SK-N-SH (cell line): ENCODE measurements at regions not wholly inside any gene's neighbourhood (a gene's known extent, or its start where the extent isn't known, plus 50 kb on each side); places are given as distances from the start of the nearest gene placed in this dataset.

Experiments
- CTCF ChIA-PET: fragments of 300-600, 350-600 bp; formaldehyde crosslinking; extraction: SDS; loops from one replicate; lab custom pipeline; 2021; lab: Yijun Ruan, JAX
- POLR2A ChIA-PET: fragments of 350-600 bp; sonication (Branson Sonifier 250); formaldehyde crosslinking; extraction: SDS; loops from one replicate; lab custom pipeline; 2020; ENCODE audit warnings: antibody characterized with exemption, inconsistent platforms; lab: Yijun Ruan, JAX
- DNase-seq: peaks from one replicate; pipeline ENCODE4 v3.0.0; 2012
- H2AFZ ChIP-seq: fragments of 200-600 bp; sonication (generic); 2 replicates; pipeline ENCODE4 v1.8.1; 2016; ENCODE audit warnings: antibody characterized with exemption, mild to moderate bottlenecking, low read depth
- H3F3A ChIP-seq: fragments of 200-600 bp; sonication (generic); replicated peaks from 2 replicates; pipeline ENCODE3; 2016; ENCODE audit warnings: antibody characterized with exemption, mild to moderate bottlenecking; ENCODE audit not compliant: insufficient read depth
- H3K27ac ChIP-seq, 2 experiments: fragments of 200-500 bp in 1 of 2; fragments of 200-600 bp in 1 of 2; sonication (Bioruptor generic) in 1 of 2; sonication (generic), shearing (Covaris generic) in 1 of 2; 2 replicates each; pipeline versions ENCODE4 v1.5.1 to v1.6.1; 2014 to 2016; ENCODE audit warnings: low read depth in 2 of 2, inconsistent platforms in 1 of 2, low read length in 1 of 2, mild to moderate bottlenecking in 1 of 2, mixed read lengths in 1 of 2
- H3K27me3 ChIP-seq: fragments of 200-600 bp; sonication (generic), shearing (Covaris generic); 2 replicates; pipeline ENCODE4 v1.6.1; 2016; ENCODE audit warnings: mixed run types; ENCODE audit not compliant: insufficient read depth
- H3K36me3 ChIP-seq, 2 experiments: fragments of 200-500 bp in 1 of 2; fragments of 200-600 bp in 1 of 2; sonication (Bioruptor generic) in 1 of 2; sonication (generic) in 1 of 2; replicated peaks in 1 of 2; 2 replicates each; pipeline versions ENCODE3 to v1.5.1; 2014 to 2016; ENCODE audit warnings: low read length in 1 of 2, mild to moderate bottlenecking in 1 of 2; ENCODE audit not compliant: insufficient read depth in 2 of 2, control insufficient read depth in 1 of 2
- H3K4me1 ChIP-seq, 2 experiments: fragments of 200-500 bp in 1 of 2; fragments of 200-600 bp in 1 of 2; sonication (Bioruptor generic) in 1 of 2; sonication (generic), shearing (Covaris generic) in 1 of 2; 2 replicates each; pipeline versions ENCODE4 v1.5.1 to v1.6.1; 2014 to 2016; ENCODE audit warnings: low read depth in 1 of 2, low read length in 1 of 2, mixed run types in 1 of 2; ENCODE audit not compliant: insufficient read depth in 2 of 2, control insufficient read depth in 1 of 2
- H3K4me2 ChIP-seq: fragments of 200-600 bp; sonication (generic), shearing (Covaris generic); 2 replicates; pipeline ENCODE4 v1.6.1; 2017; ENCODE audit warnings: mixed run types
- H3K4me3 ChIP-seq, 2 experiments: fragments of 200-500 bp in 1 of 2; fragments of 200-600 bp in 1 of 2; sonication (Bioruptor generic) in 1 of 2; sonication (generic), shearing (Covaris generic) in 1 of 2; 2 replicates each; pipeline versions ENCODE4 v1.5.1 to v1.8.1; 2014 to 2016; ENCODE audit warnings: low read depth in 2 of 2, inconsistent platforms in 1 of 2, low read length in 1 of 2, mild to moderate bottlenecking in 1 of 2, mixed read lengths in 1 of 2, moderate library complexity in 1 of 2
- H3K79me2 ChIP-seq: fragments of 200-600 bp; sonication (generic); 2 replicates; pipeline ENCODE4 v1.8.1; 2017; ENCODE audit warnings: mild to moderate bottlenecking; ENCODE audit not compliant: insufficient read depth
- H3K9ac ChIP-seq: fragments of 200-600 bp; sonication (generic); 2 replicates; pipeline ENCODE4 v1.6.1; 2017; ENCODE audit warnings: mixed run types
- H3K9me2 ChIP-seq: fragments of 200-600 bp; sonication (generic); 2 replicates; pipeline ENCODE4 v1.6.1; 2017; ENCODE audit warnings: mixed run types
- H3K9me3 ChIP-seq: fragments of 200-600 bp; sonication (generic); 2 replicates; pipeline ENCODE4 v1.6.1; 2017; ENCODE audit warnings: mixed run types, mild to moderate bottlenecking, moderate library complexity
- H4K20me1 ChIP-seq: fragments of 200-600 bp; sonication (generic); 2 replicates; pipeline ENCODE4 v1.6.1; 2017; ENCODE audit warnings: mild to moderate bottlenecking, mixed run types; ENCODE audit not compliant: insufficient read depth
- EP300 ChIP-seq, 2 experiments: IDR thresholded peaks; 2 replicates each; pipeline versions ENCODE4 v1.4.0 to v1.6.1; 2012; ENCODE audit warnings: borderline replicate concordance in 1 of 2, low read depth in 1 of 2, low read length in 1 of 2
- FOSL2 ChIP-seq: IDR thresholded peaks from 2 replicates; pipeline ENCODE4 v1.4.0; 2012; ENCODE audit warnings: low read depth, mild to moderate bottlenecking, moderate library complexity, borderline replicate concordance
- FOXM1 ChIP-seq: IDR thresholded peaks from 2 replicates; pipeline ENCODE4 v1.4.0; 2012; ENCODE audit warnings: low read depth, mild to moderate bottlenecking
- GABPA ChIP-seq: IDR thresholded peaks from 2 replicates; pipeline ENCODE4 v1.4.0; 2012; ENCODE audit warnings: low read depth, mild to moderate bottlenecking
- GATA2 ChIP-seq: sonication (generic); formaldehyde crosslinking; IDR thresholded peaks from 2 replicates; pipeline ENCODE4 v1.5.0; 2020; ENCODE audit warnings: mild to moderate bottlenecking, missing genetic modification reagents
- JUND ChIP-seq: IDR thresholded peaks from 2 replicates; pipeline ENCODE4 v1.4.0; 2012
- MEF2A ChIP-seq: IDR thresholded peaks from 2 replicates; pipeline ENCODE4 v1.4.0; 2012; ENCODE audit warnings: low read depth, borderline replicate concordance
- MXI1 ChIP-seq: IDR thresholded peaks from 2 replicates; pipeline ENCODE4 v1.6.1; 2012; ENCODE audit warnings: mild to moderate bottlenecking, low read depth, low read length, improper control_type of control experiment
- NFIC ChIP-seq: IDR thresholded peaks from 2 replicates; pipeline ENCODE4 v1.4.0; 2012; ENCODE audit warnings: borderline replicate concordance
- POLR2AphosphoS5 ChIP-seq: IDR thresholded peaks from 2 replicates; pipeline ENCODE4 v1.6.1; 2012; ENCODE audit warnings: low read depth, low read length
- RCOR1 ChIP-seq: fragments of 150-350 bp; IDR thresholded peaks from 2 replicates; pipeline ENCODE4 v1.6.1; 2017; ENCODE audit warnings: antibody characterized with exemption, low read length
- TAF1 ChIP-seq: IDR thresholded peaks from 2 replicates; pipeline ENCODE4 v1.6.1; 2012; ENCODE audit warnings: low read depth, mild to moderate bottlenecking, low read length, moderate library complexity, borderline replicate concordance
- TEAD4 ChIP-seq: IDR thresholded peaks from 2 replicates; pipeline ENCODE4 v1.4.0; 2012; ENCODE audit warnings: mild to moderate bottlenecking, borderline replicate concordance; ENCODE audit not compliant: insufficient read depth
- USF2 ChIP-seq: fragments of 150-350 bp; IDR thresholded peaks from 2 replicates; pipeline ENCODE4 v1.6.1; 2017; ENCODE audit warnings: antibody characterized with exemption, low read length, low read depth, borderline replicate concordance
- ZBTB33 ChIP-seq: IDR thresholded peaks from 2 replicates; pipeline ENCODE4 v1.4.0; 2012; ENCODE audit warnings: low read depth, borderline replicate concordance
- WGBS: methylation state at CpG from one replicate; pipeline ENCODE4 v1.1.6; 2017; ENCODE audit warnings: low lambda C conversion rate; 5-methylcytosine and 5-hydroxymethylcytosine counted together
- TF ChIP-seq, protein P1 (sequence below): fragments of 150-350 bp; IDR thresholded peaks from 2 replicates; pipeline ENCODE4 v1.6.1; 2016; ENCODE audit warnings: mild to moderate bottlenecking, low read depth, low read length
- TF ChIP-seq, protein P2 (sequence below): IDR thresholded peaks from 2 replicates; pipeline ENCODE4 v1.6.1; 2012; ENCODE audit warnings: mild to moderate bottlenecking, low read depth, low read length, moderate library complexity
- TF ChIP-seq, protein P3 (sequence below): fragments of 200-600 bp; sonication (generic); IDR thresholded peaks from 2 replicates; pipeline ENCODE4 v1.6.1; 2017; ENCODE audit warnings: antibody characterized with exemption, mild to moderate bottlenecking, moderate library complexity

DNA sequence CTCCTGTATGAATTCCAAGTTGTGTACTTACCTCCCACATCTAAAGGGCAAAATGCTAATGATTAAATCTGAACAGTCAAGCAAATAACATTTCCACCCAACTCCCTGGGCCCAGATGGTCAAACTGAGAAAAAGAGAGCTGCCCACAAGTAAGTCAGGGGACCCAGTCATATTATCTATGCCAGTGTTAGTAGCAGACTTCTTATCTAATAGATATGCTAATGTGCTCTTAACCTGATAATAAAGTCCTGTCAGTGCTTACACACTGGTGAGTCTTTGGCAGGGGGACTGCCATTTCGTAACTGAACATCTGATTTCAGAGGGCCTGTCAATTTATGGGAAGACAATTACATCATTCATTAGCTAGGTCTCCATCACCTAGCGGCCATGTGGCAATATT is 292.3 kb upstream of the WWC1 start:
- Histone ChIP-seq H3K9me2 (no peaks in the 10 kb centered on the region), H3K9ac (no peak overlapping the region), H3K27me3 (no peaks in the 10 kb centered on the region), H3K4me1 (peaks cover 0 to 5% of the 10 kb centered on the region in 2 experiments; a peak in 1 of 4 replicates), H3K79me2 (no peaks in the 10 kb centered on the region), H3K27ac (no peak overlapping the region), H3K36me3 (no peaks in the 10 kb centered on the region)
- 31% methylated on average over 2 of the region's 2 CpGs for WGBS
- POLR2A ChIA-PET = no interaction called here
- peak; percentile 44 for DNase-seq
- TF ChIP-seq EP300 (IDR thresholded peaks at IDR 0.05; ENCODE audit: borderline replicate concordance in 1 of 2, low read depth in 1 of 2, low read length in 1 of 2) = peak in 1 of 2 experiments; percentile 25; a peak in 1 of 4 replicates
- TF ChIP-seq TAF1 = no peak
- no peak for TF ChIP-seq TEAD4
- TF ChIP-seq, protein P1, sequence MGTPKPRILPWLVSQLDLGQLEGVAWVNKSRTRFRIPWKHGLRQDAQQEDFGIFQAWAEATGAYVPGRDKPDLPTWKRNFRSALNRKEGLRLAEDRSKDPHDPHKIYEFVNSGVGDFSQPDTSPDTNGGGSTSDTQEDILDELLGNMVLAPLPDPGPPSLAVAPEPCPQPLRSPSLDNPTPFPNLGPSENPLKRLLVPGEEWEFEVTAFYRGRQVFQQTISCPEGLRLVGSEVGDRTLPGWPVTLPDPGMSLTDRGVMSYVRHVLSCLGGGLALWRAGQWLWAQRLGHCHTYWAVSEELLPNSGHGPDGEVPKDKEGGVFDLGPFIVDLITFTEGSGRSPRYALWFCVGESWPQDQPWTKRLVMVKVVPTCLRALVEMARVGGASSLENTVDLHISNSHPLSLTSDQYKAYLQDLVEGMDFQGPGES = no peak
- TF ChIP-seq GATA2 (CRISPR knock-in tag) = 0 out of 2 replicates have a peak, but pooled peaks have one; percentile 28
- TF ChIP-seq, all 33 proteins: peak for 2
- H3K9me3 ChIP-seq = no peaks in the 10 kb centered on the region
- no peaks in the 10 kb centered on the region for H3F3A ChIP-seq
- H3K4me3 ChIP-seq = no peak overlapping the region
- no peak overlapping the region for H2AFZ ChIP-seq
- no peaks in the 10 kb centered on the region for H4K20me1 ChIP-seq
- H3K4me2 ChIP-seq = no peak overlapping the region
- CTCF ChIA-PET = interaction anchor here (1.3 kb wide), 1 partner anchor 48 kb away, joined by 5 read pairs; no protein-coding TSS in a partner anchor

DNA sequence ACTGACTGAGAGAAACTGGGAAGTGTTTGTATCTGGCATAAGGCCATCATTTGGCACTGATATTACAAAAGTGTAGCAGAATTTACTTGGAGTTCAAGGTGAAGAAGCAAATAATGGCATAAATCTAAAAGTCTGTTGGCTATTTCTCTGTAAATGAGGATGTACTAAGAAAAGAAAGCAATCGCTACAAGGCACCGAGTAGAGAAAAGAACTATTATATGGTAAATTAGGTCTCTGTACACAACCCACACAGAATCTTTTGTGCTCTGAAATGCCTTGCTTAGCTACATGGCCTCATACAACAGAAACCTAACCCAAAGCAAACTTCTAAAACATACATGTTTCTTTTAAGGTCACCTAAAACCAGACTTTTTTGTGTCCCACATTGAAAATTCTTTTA is 290.1 kb upstream of the WWC1 start:
- CTCF ChIA-PET = interaction anchor here (1.0 kb wide), 1 partner anchor 46 kb away, joined by 3 read pairs; no protein-coding TSS in a partner anchor
- no peaks in the 10 kb centered on the region for H3K36me3 ChIP-seq
- TF ChIP-seq MEF2A (no peak), GABPA (no peak), FOSL2 (no peak), MXI1 (no peak), RCOR1 (no peak), FOXM1 (no peak), ZBTB33 (no peak), JUND (no peak), POLR2AphosphoS5 (no peak), TAF1 (no peak), USF2 (no peak), NFIC (no peak)
- TF ChIP-seq, protein P2, sequence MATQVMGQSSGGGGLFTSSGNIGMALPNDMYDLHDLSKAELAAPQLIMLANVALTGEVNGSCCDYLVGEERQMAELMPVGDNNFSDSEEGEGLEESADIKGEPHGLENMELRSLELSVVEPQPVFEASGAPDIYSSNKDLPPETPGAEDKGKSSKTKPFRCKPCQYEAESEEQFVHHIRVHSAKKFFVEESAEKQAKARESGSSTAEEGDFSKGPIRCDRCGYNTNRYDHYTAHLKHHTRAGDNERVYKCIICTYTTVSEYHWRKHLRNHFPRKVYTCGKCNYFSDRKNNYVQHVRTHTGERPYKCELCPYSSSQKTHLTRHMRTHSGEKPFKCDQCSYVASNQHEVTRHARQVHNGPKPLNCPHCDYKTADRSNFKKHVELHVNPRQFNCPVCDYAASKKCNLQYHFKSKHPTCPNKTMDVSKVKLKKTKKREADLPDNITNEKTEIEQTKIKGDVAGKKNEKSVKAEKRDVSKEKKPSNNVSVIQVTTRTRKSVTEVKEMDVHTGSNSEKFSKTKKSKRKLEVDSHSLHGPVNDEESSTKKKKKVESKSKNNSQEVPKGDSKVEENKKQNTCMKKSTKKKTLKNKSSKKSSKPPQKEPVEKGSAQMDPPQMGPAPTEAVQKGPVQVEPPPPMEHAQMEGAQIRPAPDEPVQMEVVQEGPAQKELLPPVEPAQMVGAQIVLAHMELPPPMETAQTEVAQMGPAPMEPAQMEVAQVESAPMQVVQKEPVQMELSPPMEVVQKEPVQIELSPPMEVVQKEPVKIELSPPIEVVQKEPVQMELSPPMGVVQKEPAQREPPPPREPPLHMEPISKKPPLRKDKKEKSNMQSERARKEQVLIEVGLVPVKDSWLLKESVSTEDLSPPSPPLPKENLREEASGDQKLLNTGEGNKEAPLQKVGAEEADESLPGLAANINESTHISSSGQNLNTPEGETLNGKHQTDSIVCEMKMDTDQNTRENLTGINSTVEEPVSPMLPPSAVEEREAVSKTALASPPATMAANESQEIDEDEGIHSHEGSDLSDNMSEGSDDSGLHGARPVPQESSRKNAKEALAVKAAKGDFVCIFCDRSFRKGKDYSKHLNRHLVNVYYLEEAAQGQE = no peak
- TF ChIP-seq, protein P3, sequence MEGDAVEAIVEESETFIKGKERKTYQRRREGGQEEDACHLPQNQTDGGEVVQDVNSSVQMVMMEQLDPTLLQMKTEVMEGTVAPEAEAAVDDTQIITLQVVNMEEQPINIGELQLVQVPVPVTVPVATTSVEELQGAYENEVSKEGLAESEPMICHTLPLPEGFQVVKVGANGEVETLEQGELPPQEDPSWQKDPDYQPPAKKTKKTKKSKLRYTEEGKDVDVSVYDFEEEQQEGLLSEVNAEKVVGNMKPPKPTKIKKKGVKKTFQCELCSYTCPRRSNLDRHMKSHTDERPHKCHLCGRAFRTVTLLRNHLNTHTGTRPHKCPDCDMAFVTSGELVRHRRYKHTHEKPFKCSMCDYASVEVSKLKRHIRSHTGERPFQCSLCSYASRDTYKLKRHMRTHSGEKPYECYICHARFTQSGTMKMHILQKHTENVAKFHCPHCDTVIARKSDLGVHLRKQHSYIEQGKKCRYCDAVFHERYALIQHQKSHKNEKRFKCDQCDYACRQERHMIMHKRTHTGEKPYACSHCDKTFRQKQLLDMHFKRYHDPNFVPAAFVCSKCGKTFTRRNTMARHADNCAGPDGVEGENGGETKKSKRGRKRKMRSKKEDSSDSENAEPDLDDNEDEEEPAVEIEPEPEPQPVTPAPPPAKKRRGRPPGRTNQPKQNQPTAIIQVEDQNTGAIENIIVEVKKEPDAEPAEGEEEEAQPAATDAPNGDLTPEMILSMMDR = no peak

More for the DNA sequence above, 290.1 kb upstream of the WWC1 start:
- no peaks in the 10 kb centered on the region for H3K9me3 ChIP-seq
- H3K4me3 ChIP-seq = no peak overlapping the region
- H2AFZ ChIP-seq = no peak overlapping the region
- no peaks in the 10 kb centered on the region for H3K79me2 ChIP-seq
- H3K9ac ChIP-seq = no peak overlapping the region
- WGBS = 73% methylated on average over 2 of the region's 2 CpGs
- no peaks in the 10 kb centered on the region for H3K27me3 ChIP-seq
- no peaks in the 10 kb centered on the region for H4K20me1 ChIP-seq
- POLR2A ChIA-PET = no interaction called here
- H3K4me2 ChIP-seq = no peak overlapping the region
- no peak overlapping the region for H3K27ac ChIP-seq
- DNase-seq = no peak
- no peaks in the 10 kb centered on the region for H3K9me2 ChIP-seq
- H3F3A ChIP-seq = no peaks in the 10 kb centered on the region
- peaks cover 0 to 5% of the 10 kb centered on the region in 2 experiments; a peak in 1 of 4 replicates for H3K4me1 ChIP-seq
